Vagina (tissue), 2 donors: ENCODE measurements at regions not wholly inside any gene's neighbourhood (a gene's known extent, or its start where the extent isn't known, plus 50 kb on each side); places are given as distances from the start of the nearest gene placed in this dataset.

ENCODE experiments used
- POLR2A ChIP-seq, 2 donors: fragments of 450-650 bp; IDR thresholded peaks; one replicate each; pipeline ENCODE4 v1.6.1; 2017; ENCODE audit warnings: antibody characterized with exemption in 2 of 2, mild to moderate bottlenecking in 2 of 2, moderate library complexity in 2 of 2
- TF ChIP-seq, protein P1 (sequence below), 3 experiments: fragments of 450-650 bp in 2 of 3; fragments of 200-600 bp in 1 of 3; sonication (generic) in 1 of 3; IDR thresholded peaks; one replicate each; pipeline ENCODE4 v1.5.1; 2017 to 2019; ENCODE audit warnings: antibody characterized with exemption in 3 of 3, mild to moderate bottlenecking in 2 of 3, moderate library complexity in 2 of 3

DNA sequence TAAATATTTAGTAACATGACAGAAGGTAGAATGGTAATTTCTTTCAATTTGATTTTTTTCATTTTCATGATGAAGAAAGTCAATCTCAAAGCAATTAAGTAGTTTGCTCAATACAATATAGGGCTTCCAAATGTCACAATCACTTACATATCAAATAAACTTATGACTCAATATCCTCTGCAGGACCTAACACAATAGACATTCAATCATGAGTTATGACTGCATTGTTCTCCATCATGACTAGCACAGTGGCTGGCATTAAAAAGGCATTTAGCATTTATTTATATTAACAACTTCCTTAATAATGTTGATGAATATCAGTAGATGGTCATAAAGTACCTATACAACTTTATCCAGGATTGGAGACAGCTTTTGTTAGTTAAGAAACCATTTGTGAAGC is 1499.6 kb downstream of the EFNA5 start:
- TF ChIP-seq, protein P1, sequence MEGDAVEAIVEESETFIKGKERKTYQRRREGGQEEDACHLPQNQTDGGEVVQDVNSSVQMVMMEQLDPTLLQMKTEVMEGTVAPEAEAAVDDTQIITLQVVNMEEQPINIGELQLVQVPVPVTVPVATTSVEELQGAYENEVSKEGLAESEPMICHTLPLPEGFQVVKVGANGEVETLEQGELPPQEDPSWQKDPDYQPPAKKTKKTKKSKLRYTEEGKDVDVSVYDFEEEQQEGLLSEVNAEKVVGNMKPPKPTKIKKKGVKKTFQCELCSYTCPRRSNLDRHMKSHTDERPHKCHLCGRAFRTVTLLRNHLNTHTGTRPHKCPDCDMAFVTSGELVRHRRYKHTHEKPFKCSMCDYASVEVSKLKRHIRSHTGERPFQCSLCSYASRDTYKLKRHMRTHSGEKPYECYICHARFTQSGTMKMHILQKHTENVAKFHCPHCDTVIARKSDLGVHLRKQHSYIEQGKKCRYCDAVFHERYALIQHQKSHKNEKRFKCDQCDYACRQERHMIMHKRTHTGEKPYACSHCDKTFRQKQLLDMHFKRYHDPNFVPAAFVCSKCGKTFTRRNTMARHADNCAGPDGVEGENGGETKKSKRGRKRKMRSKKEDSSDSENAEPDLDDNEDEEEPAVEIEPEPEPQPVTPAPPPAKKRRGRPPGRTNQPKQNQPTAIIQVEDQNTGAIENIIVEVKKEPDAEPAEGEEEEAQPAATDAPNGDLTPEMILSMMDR (IDR thresholded peaks at IDR 0.05) = no peak
- no peak for TF ChIP-seq POLR2A (IDR thresholded peaks at IDR 0.05)
